GM19455 (cell line): ENCODE measurements at regions not wholly inside any gene's neighbourhood (a gene's known extent, or its start where the extent isn't known, plus 50 kb on each side); places are given as distances from the start of the nearest gene placed in this dataset.
"Not testable (repeated sequence)": the region's sequence is repeated elsewhere in the genome, so short reads cannot be mapped to it uniquely, and the experiment has no call there.

Experiments
- ATAC-seq: cut with Tn5 transposase; IDR thresholded peaks from one replicate; pipeline ENCODE4 v1.9.1; 2021; ENCODE audit not compliant: unreplicated experiment

DNA sequence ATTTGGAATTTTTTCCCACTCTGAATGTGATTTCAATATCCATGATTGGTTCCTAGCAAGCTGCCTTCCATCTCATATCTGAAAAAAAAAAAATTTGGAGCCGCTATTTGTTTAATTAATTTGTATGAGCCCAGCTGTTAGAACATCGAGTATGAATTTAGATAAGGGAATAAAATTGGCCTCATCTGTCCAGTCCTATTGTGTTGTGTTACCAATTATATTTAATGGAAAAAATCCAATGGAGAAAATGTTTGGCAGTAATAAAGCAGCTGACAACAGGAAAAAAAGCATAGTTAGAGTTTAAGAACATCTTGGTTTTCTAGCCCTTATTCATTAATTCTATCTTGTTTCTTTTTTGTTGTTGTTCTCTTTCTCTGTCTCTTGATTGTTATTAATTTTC is 735.6 kb upstream of the RIOK2 start:
- no peak for ATAC-seq

DNA sequence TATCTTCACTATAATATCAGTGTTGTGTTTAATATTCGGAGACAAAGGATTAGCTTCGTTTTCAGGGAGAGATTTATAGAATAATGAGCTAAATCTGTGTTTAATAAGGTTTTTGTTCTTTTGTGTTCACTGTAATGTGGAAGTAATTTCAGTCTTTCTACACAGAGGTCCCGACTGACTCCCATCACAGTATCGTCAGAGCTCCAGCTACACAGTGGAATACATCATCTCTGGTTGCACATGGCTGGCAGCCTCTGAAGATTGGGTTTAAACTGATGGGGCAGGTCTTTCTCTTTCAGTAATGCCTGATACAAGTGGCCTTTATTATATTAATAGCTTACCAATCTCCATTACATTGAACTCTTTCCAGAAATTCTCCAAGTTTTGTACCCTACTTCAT is 736.7 kb upstream of the RIOK2 start:
- ATAC-seq = no peak

DNA sequence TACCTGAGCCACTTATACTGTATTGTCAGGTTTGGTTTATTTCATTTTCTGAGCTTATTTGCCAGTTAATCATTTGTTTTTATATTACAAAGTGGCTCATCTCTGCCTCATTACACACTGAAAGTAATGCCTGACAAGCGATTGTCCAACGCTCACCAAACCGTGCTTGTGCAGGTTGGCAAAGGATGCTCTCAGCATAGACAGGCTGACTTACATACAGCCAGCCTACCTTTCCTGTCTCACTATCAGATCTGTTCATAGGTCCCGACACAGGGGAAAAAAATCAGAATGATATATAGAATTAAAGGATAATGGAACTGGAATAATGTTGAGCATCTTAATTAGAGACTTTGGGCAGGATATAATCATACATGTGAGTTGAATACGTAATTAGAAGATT is 739.7 kb upstream of the RIOK2 start:
- no peak for ATAC-seq

DNA sequence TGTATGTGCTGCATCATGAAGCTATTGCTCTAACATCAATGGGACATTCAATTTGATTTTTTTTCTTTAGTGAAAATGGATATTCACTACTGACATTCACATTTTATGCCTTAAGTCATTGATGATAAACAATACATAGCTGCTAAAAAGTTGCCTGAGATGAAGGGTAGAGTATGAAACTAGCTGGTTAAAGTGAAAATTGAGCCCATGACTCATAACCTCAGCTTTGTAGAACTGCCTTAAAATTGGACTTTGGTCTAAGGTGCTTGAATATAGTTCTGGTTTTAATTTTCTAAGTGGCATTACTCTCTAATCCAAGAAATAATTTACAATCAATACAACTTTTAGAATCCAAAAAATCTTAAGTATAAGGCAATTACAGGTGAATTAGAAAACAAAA is 740.4 kb upstream of the RIOK2 start:
- no peak for ATAC-seq

DNA sequence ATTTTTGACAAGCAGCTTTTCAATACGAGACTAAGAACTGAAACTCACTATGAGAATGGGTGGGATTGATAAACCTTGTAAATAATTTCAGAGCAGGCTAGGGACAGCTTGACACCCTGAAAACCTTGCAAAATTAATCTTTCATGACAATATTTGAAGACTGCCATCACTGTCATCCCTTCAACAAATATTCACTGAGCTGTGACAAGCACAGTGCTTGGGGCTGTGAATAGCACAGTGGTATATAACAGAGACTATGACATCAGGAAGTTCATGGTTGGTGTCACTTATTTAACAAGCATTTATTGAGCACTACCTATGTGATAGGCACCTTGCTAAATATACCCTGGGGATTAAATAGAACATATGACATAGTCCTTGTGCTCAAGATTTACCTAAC is 741.0 kb upstream of the RIOK2 start:
- ATAC-seq = no peak

DNA sequence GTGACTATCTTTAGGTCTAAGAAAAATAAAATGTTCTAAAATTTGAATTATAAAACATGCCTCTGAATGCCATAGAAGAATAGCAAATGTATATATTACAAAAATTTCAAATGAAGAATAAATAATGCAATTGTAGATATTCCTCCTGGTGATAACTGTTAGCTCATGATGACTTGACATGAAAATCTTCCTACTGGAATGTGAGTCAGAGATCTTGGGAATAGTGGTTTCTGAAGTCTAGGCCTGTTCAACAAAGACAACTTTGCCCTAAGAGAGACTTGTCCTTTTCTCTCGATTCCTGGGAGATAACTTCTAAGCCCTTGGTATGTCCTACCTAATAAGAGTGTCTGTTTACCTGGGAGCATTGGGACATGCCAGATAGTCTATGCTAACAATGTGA is 746.3 kb upstream of the RIOK2 start:
- ATAC-seq = no peak

DNA sequence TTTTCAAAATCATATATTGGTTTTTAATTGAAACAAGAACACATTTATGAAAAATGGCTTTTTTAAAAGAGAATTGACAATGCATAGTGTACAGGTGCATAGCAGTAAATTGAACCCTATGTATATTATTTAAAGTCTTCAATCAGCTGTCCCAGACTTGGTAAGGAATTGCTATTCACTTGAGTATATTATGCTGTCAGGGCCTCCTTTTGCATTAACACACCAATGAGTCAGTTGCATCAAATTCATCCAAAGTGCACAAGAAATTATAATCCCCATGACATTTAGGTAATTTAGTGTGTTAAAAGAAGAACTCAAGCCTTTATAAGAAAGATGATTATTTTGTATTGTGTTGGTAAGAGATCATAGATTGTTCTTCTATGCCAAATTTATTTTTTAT is 748.8 kb upstream of the RIOK2 start:
- ATAC-seq = no peak

DNA sequence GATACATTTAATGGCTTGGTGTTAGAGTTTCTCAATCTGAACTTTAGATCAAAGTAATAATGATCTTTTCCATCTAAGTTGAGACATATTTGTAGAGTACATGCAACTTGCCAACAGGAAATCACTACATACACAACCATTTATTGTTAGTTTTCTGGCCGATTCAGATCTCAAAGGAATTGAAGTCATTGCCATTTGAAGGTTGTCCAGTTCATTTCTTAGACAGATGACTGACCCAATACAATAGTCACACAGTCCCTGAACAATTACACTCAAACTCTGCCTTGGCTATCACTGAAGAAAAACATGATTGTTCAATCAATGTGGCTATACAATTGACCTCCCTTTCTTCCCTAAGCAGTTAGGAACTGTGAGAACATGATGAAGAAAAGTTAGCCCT is 753.2 kb upstream of the RIOK2 start:
- no peak for ATAC-seq

DNA sequence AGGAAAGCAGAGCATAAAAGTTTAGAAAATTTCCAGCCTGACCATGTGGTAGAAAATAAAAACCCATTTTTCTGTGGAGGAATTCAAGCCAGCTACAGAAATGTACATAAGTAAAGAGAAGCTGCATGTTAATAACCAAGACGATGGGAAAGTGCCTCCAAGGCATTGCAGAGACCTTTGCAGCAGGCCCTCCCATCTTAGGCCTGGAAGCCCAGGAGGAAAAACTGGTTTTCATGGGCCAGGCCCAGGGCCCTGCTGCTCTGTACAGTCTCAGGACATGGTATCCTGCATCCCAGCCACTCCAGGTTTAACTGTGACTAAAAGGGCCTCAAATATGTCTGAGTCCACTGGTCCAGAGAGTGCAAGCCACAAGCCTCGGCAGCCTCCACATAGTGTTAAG is 754.8 kb upstream of the RIOK2 start:
- no peak for ATAC-seq

DNA sequence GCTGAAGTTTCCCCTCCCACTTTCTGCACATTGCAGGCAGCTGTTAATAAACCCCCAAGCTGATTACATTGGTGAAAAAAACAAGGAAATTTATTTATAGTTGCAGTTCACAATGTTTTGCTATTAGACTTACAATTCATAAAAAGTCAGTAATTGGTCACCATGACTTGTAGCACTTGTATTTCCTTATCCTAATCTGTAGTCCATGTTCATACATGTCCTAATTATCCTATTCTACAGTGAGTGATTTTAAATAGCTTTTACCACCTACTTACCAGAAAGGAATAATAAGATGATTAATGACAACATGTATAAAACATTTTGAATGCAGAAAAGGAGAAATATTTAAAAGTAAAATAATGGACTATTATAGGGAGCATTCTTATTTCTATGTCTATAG is 760.0 kb upstream of the RIOK2 start:
- ATAC-seq = no peak

DNA sequence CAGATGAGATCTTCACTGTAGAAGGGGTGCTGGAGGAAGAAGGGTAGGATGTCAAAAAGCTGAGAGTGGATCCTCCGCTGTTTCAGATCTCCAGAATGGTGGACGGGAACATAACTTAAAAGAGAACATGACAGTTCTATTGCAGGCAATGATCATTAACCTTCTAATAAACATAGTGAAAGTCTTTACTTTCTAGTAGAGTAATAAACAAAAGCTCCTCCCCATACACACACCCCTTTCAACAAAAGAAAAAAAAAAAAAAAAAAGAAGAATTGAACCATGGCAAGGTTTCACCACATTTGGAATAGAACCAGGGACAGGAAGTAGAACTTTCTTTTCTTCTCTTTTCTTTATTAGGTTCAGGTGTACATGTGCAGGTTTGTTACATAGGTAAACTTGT is 768.1 kb upstream of the RIOK2 start:
- ATAC-seq = no peak

DNA sequence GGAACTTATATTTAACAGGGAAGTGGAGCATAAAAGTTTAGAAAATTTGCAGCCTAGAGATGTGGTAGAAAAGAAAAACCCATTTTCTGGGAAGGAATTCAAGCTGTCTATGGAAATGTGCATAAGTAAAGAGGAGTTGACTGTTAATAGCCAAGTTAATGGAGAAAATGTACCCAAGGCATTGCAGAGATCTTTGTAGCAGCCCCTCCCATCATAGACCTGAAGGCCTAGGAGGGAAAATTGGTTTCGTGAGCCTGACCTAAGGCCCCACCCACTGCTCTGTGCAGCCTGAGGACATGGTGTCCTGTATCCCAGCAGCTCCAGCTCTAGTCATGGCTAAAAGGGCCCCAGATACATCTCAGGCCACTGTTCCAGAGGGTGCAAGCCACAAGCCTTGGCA is 772.4 kb upstream of the RIOK2 start:
- ATAC-seq = no peak

DNA sequence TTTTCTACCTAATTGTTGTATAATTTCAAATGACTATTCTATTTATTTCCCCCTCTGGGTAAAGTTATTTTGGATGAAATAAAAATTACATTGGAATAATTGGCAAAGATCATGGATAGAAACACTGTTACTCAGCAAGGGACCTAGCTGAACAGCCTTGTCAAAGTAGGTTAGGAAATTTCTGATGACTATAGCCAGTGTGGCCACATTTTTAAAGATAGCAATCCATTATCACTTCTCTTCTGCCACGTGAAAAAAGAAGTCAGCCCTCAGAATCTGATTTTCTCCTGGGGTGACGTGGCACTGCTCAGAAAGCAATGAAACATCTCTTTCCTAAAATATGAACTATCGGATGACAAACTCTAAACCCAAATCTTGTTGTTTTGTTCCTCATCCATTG is 784.2 kb upstream of the RIOK2 start:
- ATAC-seq = no peak

DNA sequence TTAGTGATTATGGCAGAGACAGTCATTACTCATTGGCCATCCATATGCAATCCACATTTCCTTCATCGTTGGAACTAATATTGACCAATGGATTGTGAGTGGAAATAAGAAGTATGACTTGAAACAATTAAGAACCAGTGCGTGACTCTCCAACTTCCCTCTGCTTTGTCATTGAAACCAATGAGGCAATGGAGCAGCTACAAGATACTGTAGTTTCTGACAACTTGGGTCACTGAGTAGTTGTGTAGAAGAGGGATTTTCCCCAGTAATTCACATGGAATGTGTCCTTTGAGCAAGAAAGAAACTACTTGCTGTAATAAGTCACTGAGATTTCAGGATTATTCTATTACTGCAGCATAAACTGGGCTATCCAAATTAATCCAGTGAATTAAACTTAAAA is 785.3 kb upstream of the RIOK2 start:
- ATAC-seq = no peak

DNA sequence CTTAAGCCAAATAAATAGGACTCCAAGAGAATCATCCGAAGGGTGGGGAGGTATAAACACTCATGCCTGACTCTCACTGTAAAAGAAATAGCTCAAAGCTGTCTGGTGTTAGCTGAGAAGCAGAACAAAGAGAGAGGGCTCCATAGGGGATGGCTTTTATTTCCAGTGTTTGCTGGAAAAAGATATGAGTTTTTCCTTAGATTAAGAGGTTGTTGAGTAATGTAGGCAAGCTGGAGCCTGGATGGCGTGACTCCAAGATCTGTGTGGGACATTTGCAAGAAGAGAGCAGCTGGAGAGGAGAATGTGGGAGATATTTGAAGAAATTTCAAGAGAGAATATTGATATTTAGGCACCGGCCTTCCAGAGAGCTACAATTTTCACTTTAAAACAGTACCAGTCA is 793.7 kb upstream of the RGMB start:
- no peak for ATAC-seq

DNA sequence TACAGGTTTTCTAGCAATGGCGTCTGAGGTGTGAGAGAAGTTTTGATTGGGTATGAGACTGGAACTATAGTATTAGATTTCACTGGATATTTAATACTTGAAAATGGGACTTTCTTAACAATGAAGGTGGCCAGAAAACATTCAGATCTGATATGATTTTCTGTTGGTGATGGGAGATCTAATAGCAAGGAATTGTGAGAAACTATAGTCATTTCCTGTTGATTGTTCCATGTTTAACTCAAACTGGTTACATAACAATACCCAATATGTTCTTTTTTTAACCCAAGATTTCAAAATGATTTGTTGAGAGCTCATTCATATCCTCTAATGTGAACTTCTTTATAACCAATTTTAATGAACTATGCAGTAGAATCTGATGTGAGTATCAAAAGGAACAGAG is 793.2 kb upstream of the RGMB start:
- ATAC-seq = no peak

DNA sequence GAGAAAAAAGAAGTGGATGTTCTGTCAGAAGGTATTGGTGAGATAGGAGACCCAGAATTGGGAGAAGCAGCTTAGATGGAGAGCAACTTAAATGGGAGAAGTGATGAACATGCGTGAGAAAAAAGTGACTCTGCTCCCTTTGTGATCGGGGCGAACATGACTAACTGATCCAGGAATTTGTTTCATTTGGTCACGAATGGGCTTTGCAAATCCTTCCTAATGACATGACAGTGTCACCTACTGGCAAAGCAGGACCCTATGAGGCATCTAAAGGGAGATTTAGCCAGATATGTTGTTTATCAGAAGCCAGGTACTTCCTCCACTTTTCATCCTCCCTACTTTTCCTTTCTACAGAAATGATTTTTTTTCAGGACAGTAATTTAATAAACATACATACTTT is 787.4 kb upstream of the RGMB start:
- no peak for ATAC-seq

DNA sequence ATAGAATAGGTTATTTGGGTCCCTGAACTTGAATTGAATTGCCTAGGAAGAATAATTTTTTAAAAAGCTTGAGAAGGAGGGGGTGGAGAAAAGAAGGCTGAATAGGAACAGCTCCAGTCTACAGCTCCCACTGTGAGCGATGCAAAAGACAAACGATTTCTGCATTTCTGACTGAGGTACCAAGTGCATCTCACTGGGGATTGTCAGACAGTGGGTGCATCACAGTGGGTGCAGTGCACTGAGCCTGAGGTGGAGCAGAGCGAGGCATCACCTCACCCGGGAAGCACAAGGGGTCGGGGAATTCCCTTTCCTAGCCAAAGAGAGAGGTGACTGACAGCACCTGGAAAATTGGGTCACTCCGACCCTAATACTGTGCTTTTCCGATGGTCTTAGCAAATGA is 782.2 kb upstream of the RGMB start:
- no peak for ATAC-seq

DNA sequence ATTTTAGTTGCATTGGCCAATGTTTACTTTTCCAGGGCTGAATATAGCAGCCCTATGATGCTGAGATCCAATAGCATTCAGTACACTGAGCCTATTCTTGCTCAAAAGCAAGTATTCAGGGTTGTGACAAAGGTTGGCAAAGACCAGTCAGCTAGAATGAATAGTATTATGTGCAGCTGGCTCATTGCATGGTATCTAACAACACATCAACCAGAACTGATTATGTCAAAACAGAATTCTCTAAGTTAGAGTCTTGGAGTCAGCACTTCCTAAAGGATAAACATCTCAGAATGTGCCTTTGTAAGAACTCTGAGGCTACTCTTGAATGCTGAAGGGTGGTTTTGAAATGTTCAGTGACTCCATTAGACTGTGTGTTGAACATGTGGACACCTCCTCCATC is 774.5 kb upstream of the RGMB start:
- no peak for ATAC-seq

DNA sequence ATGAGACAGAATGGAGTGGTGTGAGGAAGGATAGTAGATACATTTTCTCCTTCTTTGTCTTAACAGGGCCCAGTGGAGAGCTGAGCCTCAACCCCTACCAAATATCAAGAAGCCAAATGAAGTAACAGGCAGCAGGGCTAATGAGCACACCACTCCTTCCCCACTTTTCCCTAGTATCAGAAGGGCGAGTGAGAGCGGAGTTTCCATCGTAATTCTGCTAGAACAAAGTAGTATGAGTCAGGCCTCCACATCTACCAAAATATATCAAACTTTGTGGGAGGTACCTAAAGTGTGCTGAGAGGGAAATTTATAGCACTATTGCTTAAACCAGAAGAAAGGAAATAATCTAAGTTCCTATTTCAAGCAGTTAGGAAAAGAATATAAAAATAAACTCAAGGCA is 769.0 kb upstream of the RGMB start:
- ATAC-seq = no peak

DNA sequence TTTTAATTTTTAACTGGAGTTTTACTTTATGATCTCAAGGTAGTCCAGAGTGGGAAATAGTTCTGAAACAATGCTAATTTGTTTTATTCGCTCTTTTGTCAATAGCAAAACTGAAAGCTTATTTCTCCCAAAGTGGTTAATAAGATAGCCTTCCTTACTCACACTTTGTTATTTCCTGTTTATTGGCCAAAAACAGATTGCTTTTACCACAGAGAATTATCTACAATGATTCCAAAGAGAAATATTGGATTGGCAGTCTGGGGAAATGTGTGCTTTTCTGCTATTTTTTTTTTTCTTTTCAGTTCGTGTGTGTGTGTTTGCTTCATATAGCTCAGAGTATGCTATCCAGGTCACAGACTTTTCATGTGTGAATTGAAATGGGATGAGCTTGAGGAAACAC is 756.7 kb upstream of the RGMB start:
- no peak for ATAC-seq

DNA sequence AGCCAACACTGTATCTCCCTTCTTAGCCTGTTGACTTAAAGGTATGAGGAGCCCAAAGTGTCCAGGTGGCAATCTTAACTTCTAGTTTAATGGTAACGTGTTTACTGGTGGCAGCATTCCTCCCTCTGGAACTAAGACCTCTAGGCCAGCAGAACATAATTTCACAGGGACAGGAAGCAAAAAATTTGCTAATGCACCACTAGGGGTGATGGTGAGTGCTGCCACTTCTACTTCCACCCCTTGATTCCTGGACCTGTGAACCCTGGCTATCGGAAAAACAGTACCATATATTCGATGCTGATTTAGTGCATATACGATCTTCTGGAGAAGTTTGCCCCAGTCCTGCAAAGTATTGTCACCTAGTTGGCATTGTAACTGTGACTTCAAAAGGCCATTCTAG is 743.2 kb upstream of the RGMB start:
- ATAC-seq = not testable (repeated sequence)

DNA sequence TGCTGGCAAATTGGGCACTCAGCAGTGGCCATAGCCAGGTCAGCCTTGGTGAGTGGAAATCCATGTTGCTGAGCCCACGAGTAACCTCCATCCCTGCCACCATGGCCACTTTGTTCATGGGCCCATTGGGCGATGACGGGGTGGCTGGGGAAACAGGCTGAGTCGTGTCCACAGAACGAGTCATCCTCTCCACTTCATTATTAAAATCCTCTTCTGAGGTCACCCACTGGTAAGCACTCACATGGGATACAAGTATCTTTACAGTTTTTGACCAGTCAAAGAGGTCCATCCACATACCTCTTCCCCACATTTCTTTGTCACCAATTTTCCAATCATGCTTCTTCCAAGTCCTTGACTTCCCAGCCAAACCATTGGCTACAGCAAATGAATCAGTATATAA is 742.4 kb upstream of the RGMB start:
- ATAC-seq = not testable (repeated sequence)

DNA sequence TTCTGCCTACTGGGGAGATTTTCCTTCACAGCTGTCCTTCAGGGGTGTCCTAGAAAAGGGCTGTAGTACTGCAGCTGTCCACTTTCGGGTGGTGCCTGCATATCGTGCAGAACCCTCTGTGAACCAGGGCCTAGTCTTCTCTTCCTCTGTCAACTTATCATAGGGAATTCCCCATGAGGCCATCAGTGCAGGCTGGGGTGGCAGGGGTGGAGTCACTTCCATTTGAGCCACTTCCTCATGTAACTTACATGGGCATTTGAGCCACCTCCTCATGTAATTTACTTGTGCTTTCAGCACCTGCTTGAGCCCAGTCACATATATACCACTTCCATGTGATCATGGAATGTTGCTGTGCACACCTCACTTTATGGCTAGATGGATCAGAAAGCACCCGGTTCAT is 742.0 kb upstream of the RGMB start:
- ATAC-seq = no peak
